LNCAP (cell line): ENCODE measurements at regions not wholly inside any gene's neighbourhood (a gene's known extent, or its start where the extent isn't known, plus 50 kb on each side); places are given as distances from the start of the nearest gene placed in this dataset.

ENCODE experiments used
- CTCF ChIP-seq: fragments of 450-650 bp; IDR thresholded peaks from 2 replicates; pipeline ENCODE4 v1.5.1; 2017; ENCODE audit warnings: mild to moderate bottlenecking

- TF ChIP-seq CTCF = no peak
These were observed 140.6 kb upstream of the TMEM168 start for GRCh38 chr7:112930787-112931186.

- no peak for TF ChIP-seq CTCF
These were observed 139.2 kb upstream of the TMEM168 start for GRCh38 chr7:112929421-112929820.

- TF ChIP-seq CTCF = no peak
These were observed 135.8 kb upstream of the TMEM168 start for GRCh38 chr7:112926018-112926417.

- no peak for TF ChIP-seq CTCF
These were observed 117.9 kb upstream of the TMEM168 start for GRCh38 chr7:112908086-112908485.

GRCh38 chr7:112907658-112908057 lies 117.5 kb upstream of the TMEM168 start:
- TF ChIP-seq CTCF = no peak

- no peak for TF ChIP-seq CTCF
These were observed 115.8 kb upstream of the TMEM168 start for GRCh38 chr7:112905950-112906349.

- no peak for TF ChIP-seq CTCF
These were observed 115.2 kb upstream of the TMEM168 start for GRCh38 chr7:112905413-112905812.
